ENCODE measurements at regions not wholly inside any gene's neighbourhood (a gene's known extent, or its start where the extent isn't known, plus 50 kb on each side); places are given as distances from the start of the nearest gene placed in this dataset.

DNA sequence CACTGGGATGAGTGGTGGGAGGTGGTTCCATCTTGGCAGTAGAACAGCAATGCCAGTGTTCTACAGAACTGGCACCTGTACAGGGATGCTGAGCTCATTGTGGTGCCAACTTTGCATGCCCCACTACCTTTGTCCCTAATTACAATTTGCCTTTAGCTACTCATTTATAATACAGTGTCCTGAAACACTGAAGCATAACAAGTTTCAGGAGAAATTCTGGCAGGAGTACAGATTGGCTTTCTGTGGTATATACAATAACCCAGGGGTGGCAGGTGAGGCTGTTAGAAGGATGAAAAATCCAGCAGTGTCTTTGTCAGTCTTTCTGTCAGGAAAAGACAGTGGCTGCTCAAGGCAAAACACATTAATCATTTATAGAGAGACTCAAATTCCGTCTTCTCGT is 240.3 kb downstream of the FAM76B start:
- DNase-seq, result no peak

DNA sequence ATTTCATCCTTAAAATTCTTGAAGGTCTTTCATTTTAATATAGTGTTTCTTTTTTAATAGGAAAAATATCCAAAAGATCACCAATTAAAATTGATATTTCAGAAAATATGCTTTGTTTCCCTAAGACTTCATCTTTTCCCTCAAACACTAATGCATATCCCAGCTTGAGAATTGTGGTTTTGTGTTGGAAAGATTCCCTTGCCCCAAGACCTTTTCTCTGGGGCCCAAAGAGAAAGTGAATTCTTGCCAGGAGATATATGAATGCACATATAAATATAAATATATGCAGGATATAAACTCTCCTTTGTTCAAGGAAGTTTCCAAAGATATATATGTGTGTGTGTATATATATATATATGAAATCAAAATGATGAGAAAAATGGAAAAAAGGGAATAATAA is 241.2 kb downstream of the FAM76B start:
- no peak for DNase-seq

DNA sequence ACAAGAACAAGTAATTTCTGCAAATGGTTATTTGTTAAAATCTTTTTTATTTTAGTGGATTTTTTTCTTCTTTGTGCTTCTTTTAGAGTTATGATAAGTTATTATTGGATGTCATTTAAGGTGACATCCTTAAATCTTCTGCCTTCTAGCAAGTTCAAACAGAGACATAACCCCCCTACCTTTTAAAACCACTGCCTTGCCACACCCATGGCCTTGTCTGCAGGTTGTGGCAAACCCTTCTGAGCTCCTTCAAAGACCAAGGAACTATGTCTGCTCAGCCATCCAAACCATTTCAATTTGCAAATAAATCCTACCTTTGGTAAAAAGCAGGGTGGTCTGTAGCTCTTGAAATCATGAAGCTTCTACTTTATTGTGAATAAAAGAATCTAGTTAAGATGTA is 241.6 kb downstream of the FAM76B start:
- no peak for DNase-seq

DNA sequence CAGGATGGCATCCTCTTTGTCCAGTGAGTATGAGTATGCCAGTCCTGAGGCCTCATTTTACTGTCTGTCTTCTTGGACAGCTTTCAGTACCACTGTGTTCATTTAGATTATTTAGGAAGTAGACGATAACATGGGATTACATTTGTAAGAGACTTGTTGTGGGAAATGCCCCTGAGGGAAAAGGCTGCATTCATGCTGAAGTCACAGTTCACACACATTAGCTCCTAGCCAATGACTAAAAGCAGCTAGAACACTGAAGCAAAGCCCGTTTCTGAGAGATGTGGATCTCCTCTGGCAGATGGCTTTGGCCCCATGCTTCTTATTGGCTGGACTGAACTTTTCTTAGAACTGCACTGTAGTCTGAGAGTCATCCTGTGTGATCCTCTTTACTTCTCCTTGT is 242.4 kb downstream of the FAM76B start:
- DNase-seq, result no peak

DNA sequence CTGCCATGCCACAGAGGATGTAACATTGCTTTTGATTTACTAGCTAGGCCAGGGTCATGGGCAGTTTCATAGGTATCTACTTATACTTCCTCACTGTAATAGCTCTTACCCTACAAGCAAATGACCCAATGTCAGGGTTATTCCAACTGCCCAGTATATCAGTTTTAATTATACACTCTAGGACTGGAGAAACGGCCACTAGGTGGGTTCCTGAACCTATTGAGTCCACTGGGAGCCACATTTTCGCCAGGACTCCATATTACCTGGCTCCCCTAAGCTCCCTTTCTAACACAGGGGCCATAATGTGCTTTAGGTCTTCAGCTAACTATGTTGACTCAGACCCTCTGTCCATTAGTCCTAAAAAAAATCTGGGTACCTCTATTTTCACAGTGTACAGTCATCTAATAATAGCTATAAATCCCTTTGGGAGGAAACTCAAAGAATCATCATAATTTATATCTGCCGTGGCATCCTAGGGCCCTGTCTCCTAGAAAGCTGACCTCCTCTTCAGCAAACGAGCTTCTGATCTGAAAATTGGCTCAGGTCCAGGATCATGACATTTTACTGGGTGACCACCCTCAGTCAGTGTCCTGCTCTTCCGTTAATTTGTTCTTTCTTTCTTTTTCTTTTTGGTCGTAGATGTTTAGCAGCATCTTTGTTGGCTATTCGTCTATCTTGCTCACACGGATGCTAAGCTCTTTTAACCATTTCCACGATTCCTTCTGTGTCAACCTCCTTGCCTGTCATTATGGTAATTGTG is 244.3 kb downstream of the FAM76B start:
- no peak for DNase-seq

DNA sequence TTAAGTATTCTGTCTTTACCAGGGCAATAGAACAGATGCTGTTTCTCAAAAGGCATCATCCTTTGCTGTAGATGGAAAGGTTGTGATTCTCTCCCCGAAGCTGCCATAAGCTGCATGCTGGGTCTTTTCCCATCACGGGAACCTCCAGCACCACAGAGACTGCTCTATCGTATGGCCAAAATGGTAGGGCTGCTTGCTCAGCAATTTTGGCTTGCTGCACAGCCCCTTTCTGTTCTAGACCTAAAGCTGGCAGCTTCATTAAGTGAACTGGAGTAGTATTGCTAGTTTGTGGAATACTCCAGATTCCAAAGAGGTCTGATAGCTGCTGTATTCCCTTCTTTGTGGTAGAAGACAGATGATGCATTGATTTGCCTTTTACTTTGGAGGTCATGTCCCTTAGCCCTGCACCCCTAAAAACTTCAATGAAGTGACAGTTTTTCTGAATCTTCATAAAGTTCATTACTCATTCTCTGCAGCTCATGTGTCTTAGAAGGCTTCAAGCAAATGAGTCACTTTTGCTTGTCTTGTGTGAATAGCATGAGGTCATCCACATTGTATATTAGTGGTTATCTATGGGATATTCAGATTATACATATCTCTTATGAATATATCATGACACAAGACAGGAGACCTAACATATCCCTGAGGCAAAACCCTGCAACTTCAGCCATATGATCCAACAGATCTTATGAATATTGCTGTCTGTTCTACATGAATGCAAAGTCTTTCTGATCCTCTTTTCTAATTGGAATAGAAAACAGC is 245.3 kb downstream of the FAM76B start:
- DNase-seq, result no peak

- no peak for DNase-seq
Observed at GRCh38 chr11:95542868-95543551, 246.6 kb downstream of the FAM76B start.

DNA sequence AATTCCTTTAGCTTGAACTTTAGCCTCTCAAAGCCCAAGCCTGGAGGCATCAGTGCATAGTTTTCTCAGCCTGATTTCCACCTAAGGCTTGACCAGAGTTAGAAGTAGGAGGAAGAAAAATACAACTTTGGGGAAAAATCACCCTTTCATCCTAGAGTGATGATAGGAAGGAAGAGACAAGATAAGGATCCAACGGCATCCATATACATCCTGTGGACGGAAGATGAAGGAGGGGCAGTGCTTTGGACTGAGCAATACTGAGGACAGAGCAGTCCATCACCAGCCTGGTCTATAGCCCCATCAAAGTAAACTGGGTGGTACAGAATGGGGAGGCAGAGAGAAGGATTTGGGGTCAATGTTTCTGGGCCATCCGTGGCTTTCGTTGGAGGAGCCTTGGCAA is 247.9 kb downstream of the FAM76B start:
- DNase-seq, result no peak

DNA sequence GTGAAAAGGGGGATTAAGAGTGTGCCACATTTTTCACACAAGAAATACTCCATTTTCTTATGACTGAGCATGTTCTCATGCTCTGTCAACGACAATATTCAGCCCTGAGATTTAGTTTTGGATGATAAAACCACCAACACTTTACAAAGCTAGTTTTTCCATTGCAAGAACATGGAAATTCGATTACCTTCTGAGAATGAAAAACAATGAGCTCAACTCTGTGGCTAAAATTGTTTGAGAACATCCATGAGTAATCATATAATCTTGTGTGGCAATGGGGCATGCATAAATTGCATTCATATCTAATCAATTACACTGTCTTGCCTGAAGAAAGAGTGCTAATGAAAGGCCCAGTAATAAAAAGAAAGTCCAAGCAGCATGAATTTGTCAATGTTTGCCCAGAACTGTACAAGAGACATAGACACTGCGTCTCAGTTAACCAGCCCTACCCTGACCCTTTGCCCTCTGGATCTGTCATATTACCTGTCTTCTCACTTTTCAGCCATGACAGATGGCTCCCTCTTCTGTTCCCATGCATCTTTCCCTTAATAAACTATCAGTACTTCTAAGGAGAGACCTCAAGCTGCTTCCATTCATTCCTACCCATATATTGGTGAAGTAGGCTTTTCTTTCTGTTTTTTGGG is 253.4 kb downstream of the FAM76B start:
- DNase-seq, result no peak

DNA sequence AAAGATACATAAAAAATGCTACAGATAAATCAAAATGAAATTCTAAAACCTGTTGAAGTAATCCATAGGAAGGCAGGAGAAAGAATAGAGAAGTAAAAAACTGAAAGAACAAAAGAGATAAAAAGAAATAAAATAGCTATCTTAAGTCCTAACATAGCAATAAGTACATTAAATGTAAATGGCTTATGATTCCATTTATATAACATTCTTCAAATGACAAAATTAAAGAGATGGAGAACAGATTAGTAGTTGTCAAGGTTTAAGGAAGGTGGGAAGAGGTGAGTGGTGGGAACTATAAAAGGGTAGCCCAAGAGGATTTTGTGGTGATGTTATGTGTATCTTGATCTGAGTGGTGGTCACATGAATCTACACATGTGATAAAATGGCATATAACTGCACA is 254.8 kb downstream of the FAM76B start:
- DNase-seq, result no peak

- DNase-seq, result no peak
Observed at GRCh38 chr11:95534226-95534625, 255.4 kb downstream of the FAM76B start.

GRCh38 chr11:95531116-95531515 is 258.5 kb downstream of the FAM76B start:
- no peak for DNase-seq

- DNase-seq, result no peak
Observed at GRCh38 chr11:95524314-95525036, 265.1 kb downstream of the FAM76B start.

GRCh38 chr11:95522874-95523273 is 266.7 kb downstream of the FAM76B start:
- DNase-seq, result no peak

DNA sequence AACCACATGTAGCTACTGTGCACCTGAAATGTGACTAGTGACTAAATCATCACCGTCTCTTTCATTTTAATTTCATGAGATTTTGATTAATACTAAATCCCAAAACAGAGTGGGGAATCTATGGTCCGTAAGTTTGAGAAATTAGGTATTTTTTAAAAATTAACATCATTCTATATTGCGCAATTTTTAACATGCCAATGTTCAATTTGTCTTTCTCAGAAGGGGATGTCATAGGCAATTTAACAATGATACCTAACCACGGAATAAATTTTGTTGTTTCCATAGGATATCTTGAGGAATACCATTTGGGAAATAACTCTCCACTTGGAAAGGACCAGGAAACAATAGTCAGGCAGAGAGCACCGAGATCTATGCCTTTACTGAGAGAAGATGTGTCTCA is 267.7 kb downstream of the FAM76B start:
- no peak for DNase-seq

GRCh38 chr11:95521133-95521542 is 268.4 kb downstream of the FAM76B start:
- DNase-seq, result peak in 3 of 56 donors; percentile 2 to 11 (median 4)

- no peak for DNase-seq
Observed at GRCh38 chr11:95520369-95521132, 269.0 kb downstream of the FAM76B start.

DNA sequence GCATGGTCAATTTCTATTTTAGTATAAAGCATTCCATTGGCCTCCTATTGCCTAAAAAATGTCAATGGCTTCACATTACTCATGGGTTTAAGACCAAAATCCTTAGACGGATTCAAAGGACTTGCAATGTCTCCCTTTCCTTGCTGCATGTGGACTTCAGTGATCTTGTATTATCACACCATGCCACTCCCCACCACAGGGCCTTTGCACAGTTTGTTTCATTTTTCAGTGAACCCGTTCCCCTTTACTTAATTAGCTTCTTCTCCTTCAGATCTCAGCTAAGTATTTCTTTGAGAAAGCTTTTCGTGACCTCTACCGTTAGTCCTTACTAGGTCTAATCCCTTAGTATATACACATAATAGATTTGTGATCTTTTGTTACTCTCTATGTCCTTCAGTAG is 269.7 kb downstream of the FAM76B start:
- DNase-seq, result no peak

DNA sequence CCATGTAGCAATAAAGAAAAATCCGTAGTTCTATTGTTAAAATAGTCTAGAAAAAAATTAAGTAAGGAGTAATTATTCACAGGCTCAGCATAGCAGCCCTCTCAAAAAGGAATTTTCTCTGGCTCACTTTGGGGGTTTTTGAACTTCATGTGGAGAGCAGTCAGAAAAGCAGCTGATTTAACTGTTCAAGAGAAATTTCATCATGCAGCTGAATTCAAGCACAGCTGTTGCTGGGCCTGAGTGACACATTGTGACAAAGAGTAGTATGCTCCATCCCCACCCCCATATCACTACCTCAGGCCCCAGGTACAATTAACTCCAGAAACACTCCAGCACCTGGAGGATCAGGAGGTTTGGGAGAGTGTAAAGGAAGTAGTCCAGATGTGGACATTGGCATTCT is 272.1 kb downstream of the FAM76B start:
- DNase-seq, result no peak

DNA sequence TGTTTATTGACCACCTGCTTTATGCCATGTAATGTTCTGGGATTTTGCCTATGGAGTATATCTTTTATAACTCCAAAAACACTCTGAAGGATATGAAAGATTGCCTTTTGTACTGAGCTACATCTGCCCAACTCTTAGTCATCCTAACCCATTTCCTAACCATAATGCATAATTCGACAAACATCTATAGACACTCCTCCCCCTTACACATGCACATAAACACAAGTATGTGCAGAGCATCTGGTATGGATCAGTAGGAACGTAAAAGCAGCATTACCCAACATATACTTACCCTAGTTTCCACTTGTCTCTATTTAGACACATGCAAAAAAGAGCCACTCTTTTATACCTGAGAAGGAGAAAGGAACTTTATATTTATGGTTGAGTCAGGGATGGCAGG is 272.8 kb downstream of the FAM76B start:
- DNase-seq, result no peak

Measured in amygdala (tissue), 56 donors.